Islet precursor cell (in vitro differentiated cells): ENCODE measurements at regions not wholly inside any gene's neighbourhood (a gene's known extent, or its start where the extent isn't known, plus 50 kb on each side); places are given as distances from the start of the nearest gene placed in this dataset.

Experiments used
- DNase-seq: peaks from one replicate; pipeline ENCODE4 v3.0.0-alpha.2; 2018

DNA sequence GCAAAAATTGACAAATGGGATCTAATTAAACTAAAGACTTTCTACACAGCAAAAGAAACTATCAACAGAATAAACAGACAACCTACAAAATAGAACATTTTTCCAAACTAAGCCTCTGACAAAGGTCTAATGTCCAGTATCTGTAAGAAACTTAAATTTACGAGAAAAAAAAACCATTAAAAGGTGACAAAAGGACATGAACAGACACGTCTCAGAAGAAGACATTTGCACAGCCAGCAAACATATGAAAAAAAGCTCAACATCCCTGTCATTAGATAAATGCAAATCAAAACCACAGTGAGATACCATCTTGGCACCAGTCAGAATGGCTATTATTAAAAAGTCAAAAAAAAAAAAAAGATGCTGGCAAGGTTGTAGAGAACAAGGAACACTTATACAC, 70.6 kb upstream of the GRIK2 start:
- no peak for DNase-seq

- no peak for DNase-seq
These were observed 67.1 kb upstream of the GRIK2 start for GRCh38 chr6:101326411-101326810.

- no peak for DNase-seq
These were observed 51.6 kb upstream of the GRIK2 start for GRCh38 chr6:101341926-101342325.
